ENCODE measurements at regions not wholly inside any gene's neighbourhood (a gene's known extent, or its start where the extent isn't known, plus 50 kb on each side); places are given as distances from the start of the nearest gene placed in this dataset.

DNA sequence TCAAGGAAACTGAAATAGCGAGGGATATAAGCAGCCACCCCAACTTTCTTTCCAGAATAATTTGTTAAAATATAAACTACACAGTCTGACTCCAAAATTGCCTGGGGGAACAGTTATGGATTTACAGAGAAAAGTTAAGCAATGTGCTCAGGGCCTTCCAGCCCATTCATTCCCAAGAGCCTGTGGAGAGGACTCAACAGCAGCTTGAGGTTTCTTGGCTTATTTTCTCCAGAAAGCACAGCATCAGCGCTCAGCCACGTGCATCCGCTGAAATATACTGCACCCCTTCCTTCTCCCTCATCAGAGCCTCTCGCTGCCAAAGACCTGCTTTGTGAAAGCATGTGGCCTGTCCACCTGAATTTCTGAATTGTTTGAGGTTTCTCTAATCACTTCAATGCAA is 375.2 kb upstream of the VWC2 start:
- TF ChIP-seq, protein P1, sequence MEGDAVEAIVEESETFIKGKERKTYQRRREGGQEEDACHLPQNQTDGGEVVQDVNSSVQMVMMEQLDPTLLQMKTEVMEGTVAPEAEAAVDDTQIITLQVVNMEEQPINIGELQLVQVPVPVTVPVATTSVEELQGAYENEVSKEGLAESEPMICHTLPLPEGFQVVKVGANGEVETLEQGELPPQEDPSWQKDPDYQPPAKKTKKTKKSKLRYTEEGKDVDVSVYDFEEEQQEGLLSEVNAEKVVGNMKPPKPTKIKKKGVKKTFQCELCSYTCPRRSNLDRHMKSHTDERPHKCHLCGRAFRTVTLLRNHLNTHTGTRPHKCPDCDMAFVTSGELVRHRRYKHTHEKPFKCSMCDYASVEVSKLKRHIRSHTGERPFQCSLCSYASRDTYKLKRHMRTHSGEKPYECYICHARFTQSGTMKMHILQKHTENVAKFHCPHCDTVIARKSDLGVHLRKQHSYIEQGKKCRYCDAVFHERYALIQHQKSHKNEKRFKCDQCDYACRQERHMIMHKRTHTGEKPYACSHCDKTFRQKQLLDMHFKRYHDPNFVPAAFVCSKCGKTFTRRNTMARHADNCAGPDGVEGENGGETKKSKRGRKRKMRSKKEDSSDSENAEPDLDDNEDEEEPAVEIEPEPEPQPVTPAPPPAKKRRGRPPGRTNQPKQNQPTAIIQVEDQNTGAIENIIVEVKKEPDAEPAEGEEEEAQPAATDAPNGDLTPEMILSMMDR (IDR thresholded peaks at IDR 0.05) = no peak
- TF ChIP-seq POLR2A (IDR thresholded peaks at IDR 0.05) = no peak
